HAP-1 (cell line): ENCODE measurements at regions not wholly inside any gene's neighbourhood (a gene's known extent, or its start where the extent isn't known, plus 50 kb on each side); places are given as distances from the start of the nearest gene placed in this dataset.
"Not testable (repeated sequence)": the region's sequence is repeated elsewhere in the genome, so short reads cannot be mapped to it uniquely, and the experiment has no call there.

Experiments
- DNase-seq, 2 experiments: peaks; one replicate each; pipeline ENCODE4 v3.0.0-alpha.2; 2016 to 2020; ENCODE audit warnings: low spot score in 2 of 2
- H3K27me3 ChIP-seq: fragments of 250-450 bp; sonication (Bioruptor Pico); 2 replicates; pipeline ENCODE4 v1.5.1; 2020; ENCODE audit warnings: low read depth, mild to moderate bottlenecking, moderate library complexity
- H3K36me3 ChIP-seq: fragments of 250-450 bp; sonication (Bioruptor Pico); replicated peaks from 2 replicates; pipeline ENCODE4 v1.5.1; 2020; ENCODE audit warnings: mild to moderate bottlenecking
- H3K4me1 ChIP-seq: fragments of 250-450 bp; sonication (Bioruptor Pico); 2 replicates; pipeline ENCODE4 v1.5.1; 2020; ENCODE audit warnings: mild to moderate bottlenecking
- H3K4me3 ChIP-seq: fragments of 250-450 bp; sonication (Bioruptor Pico); 2 replicates; pipeline ENCODE4 v1.5.1; 2020; ENCODE audit warnings: mild to moderate bottlenecking, moderate library complexity
- H3K9me3 ChIP-seq: fragments of 250-450 bp; sonication (Bioruptor Pico); 2 replicates; pipeline ENCODE4 v1.5.1; 2020; ENCODE audit warnings: mild to moderate bottlenecking, moderate library complexity
- in situ Hi-C: fragments of 300-500 bp; cut with MboI; formaldehyde crosslinking; loops from 3 replicates; pipeline ENCODE4 v1.14.3; 2020; ENCODE audit warnings: low sequenced_read_pairs, inconsistent platforms, mixed read lengths

GRCh38 chr10:46802010-46802409 is 109.2 kb upstream of the PTPN20 start:
- H3K4me1 ChIP-seq, H3K4me3 ChIP-seq, H3K27me3 ChIP-seq, H3K9me3 ChIP-seq, in situ Hi-C loops, DNase-seq, H3K36me3 ChIP-seq: not testable (repeated sequence)

GRCh38 chr10:46803082-46803481 is 108.1 kb upstream of the PTPN20 start:
- DNase-seq, H3K36me3 ChIP-seq, H3K9me3 ChIP-seq, H3K4me3 ChIP-seq, H3K27me3 ChIP-seq, in situ Hi-C loops, H3K4me1 ChIP-seq: not testable (repeated sequence)

- in situ Hi-C loops, H3K4me1 ChIP-seq, H3K36me3 ChIP-seq, H3K9me3 ChIP-seq, H3K27me3 ChIP-seq, H3K4me3 ChIP-seq, DNase-seq: not testable (repeated sequence)
Observed at GRCh38 chr10:46810222-46810621, 101.0 kb upstream of the PTPN20 start.

GRCh38 chr10:46816126-46816525 is 95.1 kb upstream of the PTPN20 start:
- in situ Hi-C loops, H3K4me1 ChIP-seq: not testable (repeated sequence)

GRCh38 chr10:46840393-46841050 is 70.7 kb upstream of the PTPN20 start:
- H3K36me3 ChIP-seq, H3K4me3 ChIP-seq, in situ Hi-C loops, H3K4me1 ChIP-seq, H3K27me3 ChIP-seq, H3K9me3 ChIP-seq, DNase-seq: not testable (repeated sequence)

More at GRCh38 chr10:46816126-46816525, 95.1 kb upstream of the PTPN20 start:
- not testable (repeated sequence) for H3K9me3 ChIP-seq, H3K36me3 ChIP-seq, DNase-seq, H3K27me3 ChIP-seq, H3K4me3 ChIP-seq

GRCh38 chr10:46841051-46841593 is 70.1 kb upstream of the PTPN20 start:
- H3K9me3 ChIP-seq, H3K27me3 ChIP-seq, DNase-seq, H3K4me3 ChIP-seq, H3K4me1 ChIP-seq, in situ Hi-C loops, H3K36me3 ChIP-seq: not testable (repeated sequence)

- in situ Hi-C loops, DNase-seq, H3K4me3 ChIP-seq, H3K4me1 ChIP-seq, H3K36me3 ChIP-seq, H3K9me3 ChIP-seq, H3K27me3 ChIP-seq: not testable (repeated sequence)
Observed at GRCh38 chr10:46845194-46845593, 66.0 kb upstream of the PTPN20 start.

GRCh38 chr10:46845640-46846039 is 65.6 kb upstream of the PTPN20 start:
- H3K9me3 ChIP-seq, DNase-seq, H3K27me3 ChIP-seq, H3K4me3 ChIP-seq, H3K36me3 ChIP-seq, in situ Hi-C loops, H3K4me1 ChIP-seq: not testable (repeated sequence)

- DNase-seq, H3K36me3 ChIP-seq, H3K4me3 ChIP-seq, in situ Hi-C loops, H3K27me3 ChIP-seq, H3K4me1 ChIP-seq, H3K9me3 ChIP-seq: not testable (repeated sequence)
Observed at GRCh38 chr10:46860753-46861152, 50.5 kb upstream of the PTPN20 start.
